ENCODE measurements at regions not wholly inside any gene's neighbourhood (a gene's known extent, or its start where the extent isn't known, plus 50 kb on each side); places are given as distances from the start of the nearest gene placed in this dataset.
"Not testable (repeated sequence)": the region's sequence is repeated elsewhere in the genome, so short reads cannot be mapped to it uniquely, and the experiment has no call there.

- DNase-seq (ENCODE audit: low spot score in 2 of 2) (no peak), FAIRE-seq (no peak)
Observed at GRCh38 chr13:99797691-99798090, 173.9 kb downstream of the ZIC5 start.

- FAIRE-seq (no peak), DNase-seq (ENCODE audit: low spot score in 2 of 2) (no peak)
Observed at GRCh38 chr13:99796175-99796819, 175.3 kb downstream of the ZIC5 start.

GRCh38 chr13:99792079-99792921 is 179.3 kb downstream of the ZIC5 start:
- DNase-seq (ENCODE audit: low spot score in 2 of 2) (no peak), FAIRE-seq (no peak)

- DNase-seq (ENCODE audit: low spot score in 2 of 2) = no peak
- FAIRE-seq = no peak
Observed at GRCh38 chr13:99782669-99783068, 188.9 kb downstream of the ZIC5 start.

- FAIRE-seq (no peak), DNase-seq (ENCODE audit: low spot score in 2 of 2) (no peak)
Observed at GRCh38 chr13:99778500-99778899, 193.1 kb downstream of the ZIC5 start.

- FAIRE-seq (no peak), DNase-seq (ENCODE audit: low spot score in 2 of 2) (no peak)
Observed at GRCh38 chr13:99777873-99778272, 193.7 kb downstream of the ZIC5 start.

- no peak for FAIRE-seq
- no peak for DNase-seq (ENCODE audit: low spot score in 2 of 2)
Observed at GRCh38 chr13:99774644-99775043, 196.9 kb downstream of the ZIC5 start.

GRCh38 chr13:99768986-99769385 is 202.6 kb downstream of the ZIC5 start:
- DNase-seq (ENCODE audit: low spot score in 2 of 2) (no peak), FAIRE-seq (no peak)

GRCh38 chr13:99766641-99767045 is 204.9 kb downstream of the ZIC5 start:
- DNase-seq (ENCODE audit: low spot score in 2 of 2) (no peak), FAIRE-seq (no peak)

GRCh38 chr13:99765869-99766268 is 205.7 kb downstream of the ZIC5 start:
- no peak for DNase-seq (ENCODE audit: low spot score in 2 of 2)
- no peak for FAIRE-seq

GRCh38 chr13:99760456-99760855 is 211.1 kb downstream of the ZIC5 start:
- no peak for DNase-seq (ENCODE audit: low spot score in 2 of 2)
- FAIRE-seq = no peak

GRCh38 chr13:99759163-99759552 is 212.4 kb downstream of the ZIC5 start:
- DNase-seq (ENCODE audit: low spot score in 2 of 2) (no peak), FAIRE-seq (no peak)

GRCh38 chr13:99758460-99759162 is 213.0 kb downstream of the ZIC5 start:
- FAIRE-seq (no peak), DNase-seq (ENCODE audit: low spot score in 2 of 2) (no peak)

GRCh38 chr13:99757756-99758459 is 213.7 kb downstream of the ZIC5 start:
- DNase-seq (ENCODE audit: low spot score in 2 of 2) (no peak), FAIRE-seq (no peak)

GRCh38 chr13:99756281-99756680 is 215.3 kb downstream of the ZIC5 start:
- no peak for FAIRE-seq
- DNase-seq (ENCODE audit: low spot score in 2 of 2) = no peak

- FAIRE-seq; DNase-seq (ENCODE audit: low spot score in 2 of 2): not testable (repeated sequence)
Observed at GRCh38 chr13:99754750-99755149, 216.8 kb downstream of the ZIC5 start.

GRCh38 chr13:99752373-99752772 is 219.2 kb downstream of the ZIC5 start:
- FAIRE-seq = no peak
- DNase-seq (ENCODE audit: low spot score in 2 of 2) = no peak

GRCh38 chr13:99751517-99752199 is 219.9 kb downstream of the ZIC5 start:
- FAIRE-seq = no peak
- no peak for DNase-seq (ENCODE audit: low spot score in 2 of 2)

GRCh38 chr13:99750951-99751350 is 220.6 kb downstream of the ZIC5 start:
- no peak for DNase-seq (ENCODE audit: low spot score in 2 of 2)
- no peak for FAIRE-seq
